BE2C (cell line): ENCODE measurements at regions not wholly inside any gene's neighbourhood (a gene's known extent, or its start where the extent isn't known, plus 50 kb on each side); places are given as distances from the start of the nearest gene placed in this dataset.
"Not testable (repeated sequence)": the region's sequence is repeated elsewhere in the genome, so short reads cannot be mapped to it uniquely, and the experiment has no call there.

Experiments used
- DNase-seq: peaks from one replicate; pipeline ENCODE4 v3.0.0-alpha.2; 2020
- H3K27me3 ChIP-seq: fragments of 250-450 bp; sonication (Bioruptor Pico); 2 replicates; pipeline ENCODE4 v1.5.1; 2020; ENCODE audit warnings: mild to moderate bottlenecking
- H3K36me3 ChIP-seq: fragments of 250-450 bp; sonication (Bioruptor Pico); 2 replicates; pipeline ENCODE4 v1.5.1; 2020; ENCODE audit warnings: mild to moderate bottlenecking
- H3K4me1 ChIP-seq: fragments of 250-450 bp; sonication (Bioruptor Pico); 2 replicates; pipeline ENCODE4 v1.5.1; 2020
- H3K4me3 ChIP-seq: 2 replicates; pipeline ENCODE4 v1.5.1; 2011; ENCODE audit warnings: low read depth, low read length
- H3K9me3 ChIP-seq: fragments of 250-450 bp; sonication (Bioruptor Pico); 2 replicates; pipeline ENCODE4 v1.5.1; 2020
- TF ChIP-seq, protein P1 (sequence below): IDR thresholded peaks from 2 replicates; pipeline ENCODE4 v1.5.1; 2012; ENCODE audit warnings: mild to moderate bottlenecking, low read depth, low read length

DNA sequence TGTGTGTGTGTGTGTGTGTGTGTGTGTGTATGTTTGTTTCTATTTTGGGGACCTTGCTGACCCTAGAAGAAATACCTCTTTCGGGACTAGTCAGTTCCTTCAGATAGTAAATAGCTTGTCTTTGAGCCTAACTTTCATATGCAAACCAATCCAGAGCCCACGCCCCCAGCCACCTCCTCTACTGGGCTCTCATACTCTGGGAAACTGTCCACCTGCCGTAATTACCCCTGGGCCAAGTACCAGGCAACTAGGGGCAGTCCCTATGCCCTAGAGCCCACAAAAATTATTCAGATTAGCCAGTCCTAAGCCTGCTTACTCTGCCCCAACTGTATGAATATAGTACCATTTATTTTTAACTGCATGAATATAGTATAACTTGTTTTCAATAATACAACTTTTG, 970.4 kb downstream of the EPHA4 start:
- no peaks in the 10 kb centered on the region for H3K9me3 ChIP-seq
- no peak overlapping the region for H3K4me3 ChIP-seq
- no peak for DNase-seq

DNA sequence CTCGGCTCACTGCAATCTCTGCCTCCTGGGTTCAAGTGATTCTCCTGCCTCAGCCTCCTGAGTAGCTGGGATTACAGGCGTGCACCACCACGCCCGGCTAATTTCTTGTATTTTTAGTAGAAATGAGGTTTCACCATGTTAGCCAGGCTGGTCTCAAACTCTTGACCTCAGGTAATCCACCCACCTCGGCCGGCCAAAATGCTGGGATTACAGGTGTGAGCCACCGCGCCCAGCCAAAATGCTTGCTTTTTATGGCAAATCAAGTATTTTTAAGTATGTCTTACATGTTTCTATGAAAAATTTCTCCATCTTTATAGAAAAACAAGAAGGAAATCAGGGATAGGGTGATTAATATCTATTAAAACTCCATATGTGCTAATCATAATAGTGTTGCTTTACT, 959.1 kb downstream of the EPHA4 start:
- H3K36me3 ChIP-seq, H3K27me3 ChIP-seq, DNase-seq, H3K4me3 ChIP-seq, H3K4me1 ChIP-seq, H3K9me3 ChIP-seq: not testable (repeated sequence)

More for the DNA sequence above, 970.4 kb downstream of the EPHA4 start:
- TF ChIP-seq, protein P1, sequence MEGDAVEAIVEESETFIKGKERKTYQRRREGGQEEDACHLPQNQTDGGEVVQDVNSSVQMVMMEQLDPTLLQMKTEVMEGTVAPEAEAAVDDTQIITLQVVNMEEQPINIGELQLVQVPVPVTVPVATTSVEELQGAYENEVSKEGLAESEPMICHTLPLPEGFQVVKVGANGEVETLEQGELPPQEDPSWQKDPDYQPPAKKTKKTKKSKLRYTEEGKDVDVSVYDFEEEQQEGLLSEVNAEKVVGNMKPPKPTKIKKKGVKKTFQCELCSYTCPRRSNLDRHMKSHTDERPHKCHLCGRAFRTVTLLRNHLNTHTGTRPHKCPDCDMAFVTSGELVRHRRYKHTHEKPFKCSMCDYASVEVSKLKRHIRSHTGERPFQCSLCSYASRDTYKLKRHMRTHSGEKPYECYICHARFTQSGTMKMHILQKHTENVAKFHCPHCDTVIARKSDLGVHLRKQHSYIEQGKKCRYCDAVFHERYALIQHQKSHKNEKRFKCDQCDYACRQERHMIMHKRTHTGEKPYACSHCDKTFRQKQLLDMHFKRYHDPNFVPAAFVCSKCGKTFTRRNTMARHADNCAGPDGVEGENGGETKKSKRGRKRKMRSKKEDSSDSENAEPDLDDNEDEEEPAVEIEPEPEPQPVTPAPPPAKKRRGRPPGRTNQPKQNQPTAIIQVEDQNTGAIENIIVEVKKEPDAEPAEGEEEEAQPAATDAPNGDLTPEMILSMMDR = no peak
- Histone ChIP-seq H3K36me3 (no peaks in the 10 kb centered on the region), H3K27me3 (no peaks in the 10 kb centered on the region), H3K4me1 (no peaks in the 10 kb centered on the region)

DNA sequence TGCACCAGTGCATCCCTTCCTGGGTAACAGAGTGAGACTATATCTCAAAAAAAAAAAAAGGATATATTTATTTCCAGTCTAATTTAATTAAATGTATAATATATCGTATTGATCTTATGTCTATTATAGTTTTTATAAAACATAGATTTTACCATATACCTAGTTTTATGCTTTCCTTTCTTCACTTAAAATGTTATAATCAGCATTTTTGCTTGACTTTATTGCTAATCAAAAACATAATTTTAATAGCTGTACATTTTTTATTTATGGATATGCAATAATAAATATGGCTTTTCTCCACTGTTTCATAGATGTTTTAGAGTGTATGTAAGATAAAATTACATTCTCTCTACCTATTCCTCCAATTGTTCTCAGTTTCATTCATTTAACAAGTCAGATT, 958.0 kb downstream of the EPHA4 start:
- DNase-seq = no peak
- H3K27me3 ChIP-seq = no peaks in the 10 kb centered on the region
- no peaks in the 10 kb centered on the region for H3K9me3 ChIP-seq
- TF ChIP-seq, protein P1 = no peak
- H3K36me3 ChIP-seq = no peaks in the 10 kb centered on the region
- H3K4me3 ChIP-seq = no peak overlapping the region
- H3K4me1 ChIP-seq = no peaks in the 10 kb centered on the region

DNA sequence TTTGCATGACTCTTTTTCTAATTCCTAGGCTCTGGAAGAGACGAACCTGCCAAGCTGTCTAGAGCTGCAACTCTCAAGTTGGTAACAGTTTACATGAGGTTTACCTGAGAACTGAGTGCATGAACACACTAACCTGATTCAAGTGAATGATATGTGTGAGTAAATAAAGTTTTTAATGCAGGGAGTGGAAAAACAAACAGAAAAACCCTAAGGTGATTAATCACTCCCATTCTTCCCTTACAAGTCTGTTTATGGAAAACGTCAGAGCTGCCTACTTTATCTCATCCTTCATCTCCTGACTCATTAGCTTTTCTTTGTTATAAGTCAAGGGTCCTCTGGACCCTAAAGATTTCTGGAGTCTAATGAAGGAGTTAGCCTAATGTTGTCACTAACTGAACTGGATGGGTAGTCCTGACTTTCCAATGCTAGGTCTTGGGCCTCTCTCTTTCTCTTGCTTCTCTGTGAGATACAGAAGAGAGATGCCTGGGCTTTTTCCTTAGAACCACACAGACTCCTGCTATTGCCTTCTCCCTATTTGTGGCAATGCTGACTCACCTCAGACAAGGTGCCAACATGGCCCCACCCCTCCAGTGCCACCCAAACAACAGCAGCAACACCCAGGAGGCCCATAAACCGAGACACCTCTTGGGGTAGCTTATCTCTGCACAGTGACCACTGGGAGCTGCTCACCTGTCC, 952.4 kb downstream of the EPHA4 start:
- DNase-seq = no peak

DNA sequence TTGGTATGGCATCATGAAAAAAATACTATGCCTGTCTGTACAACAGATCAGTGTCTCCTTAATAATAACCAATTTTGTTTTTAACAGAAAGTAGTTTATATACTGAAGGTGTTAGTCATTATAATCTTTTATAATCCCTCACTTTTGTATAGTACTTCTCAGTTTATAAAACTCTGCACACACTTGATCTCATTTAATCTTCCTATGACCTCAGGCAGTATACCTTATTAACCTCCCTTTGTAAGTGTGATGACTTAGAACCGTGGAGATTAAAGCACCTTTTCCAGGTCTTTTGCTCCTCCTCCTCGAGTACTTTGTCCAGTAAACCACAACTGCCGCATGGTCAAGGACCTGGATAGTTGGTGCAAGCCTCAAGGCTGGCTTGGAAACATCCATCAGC, 945.5 kb downstream of the EPHA4 start:
- DNase-seq = no peak
- TF ChIP-seq, protein P1 = no peak
- H3K4me1 ChIP-seq = no peaks in the 10 kb centered on the region
- no peaks in the 10 kb centered on the region for H3K36me3 ChIP-seq
- no peak overlapping the region for H3K4me3 ChIP-seq
- no peaks in the 10 kb centered on the region for H3K27me3 ChIP-seq
- H3K9me3 ChIP-seq = no peaks in the 10 kb centered on the region

More for the DNA sequence above, 952.4 kb downstream of the EPHA4 start:
- no peaks in the 10 kb centered on the region for H3K27me3 ChIP-seq
- no peak overlapping the region for H3K4me3 ChIP-seq
- H3K36me3 ChIP-seq = no peaks in the 10 kb centered on the region
- no peaks in the 10 kb centered on the region for H3K4me1 ChIP-seq
- no peaks in the 10 kb centered on the region for H3K9me3 ChIP-seq
- TF ChIP-seq, protein P1 = no peak

DNA sequence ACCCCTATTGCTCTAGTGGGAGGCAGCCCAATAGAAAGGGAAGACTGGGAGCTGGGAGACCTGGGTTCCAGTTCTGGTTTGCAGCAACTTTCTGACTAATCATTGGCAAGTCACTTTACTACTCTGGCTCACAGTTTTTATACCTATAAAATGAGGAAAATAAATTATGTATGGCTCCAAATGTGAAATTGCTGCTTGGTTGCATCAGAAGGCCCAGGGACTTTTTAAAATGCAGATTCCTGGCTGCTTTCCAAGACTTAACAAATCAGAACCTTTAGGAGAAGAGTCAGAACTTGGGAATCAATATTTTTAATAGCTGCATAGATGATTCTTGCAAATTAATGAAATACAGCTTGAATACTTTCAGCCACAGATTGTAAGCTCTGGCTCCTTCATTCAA, 943.9 kb downstream of the EPHA4 start:
- no peak for DNase-seq

More for the DNA sequence above, 943.9 kb downstream of the EPHA4 start:
- no peaks in the 10 kb centered on the region for H3K36me3 ChIP-seq
- TF ChIP-seq, protein P1 = no peak
- H3K9me3 ChIP-seq = no peaks in the 10 kb centered on the region
- H3K4me3 ChIP-seq = no peak overlapping the region
- no peaks in the 10 kb centered on the region for H3K27me3 ChIP-seq
- no peaks in the 10 kb centered on the region for H3K4me1 ChIP-seq
